ENCODE measurements at regions not wholly inside any gene's neighbourhood (a gene's known extent, or its start where the extent isn't known, plus 50 kb on each side); places are given as distances from the start of the nearest gene placed in this dataset.

- no peak for TF ChIP-seq CTCF (IDR thresholded peaks at IDR 0.05)
- H3K36me3 ChIP-seq: no peaks in the 10 kb centered on the region
- no peak overlapping the region for H3K27ac ChIP-seq
- ATAC-seq (ENCODE audit: insufficient number of reproducible peaks, low FRiP score, low read depth) (no peak), DNase-seq (ENCODE audit: low spot score) (no peak)
- no peak overlapping the region for H3K4me3 ChIP-seq
- no peaks in the 10 kb centered on the region for H3K9me3 ChIP-seq
- H3K27me3 ChIP-seq (replicated peaks; ENCODE audit: insufficient read depth): no peaks in the 10 kb centered on the region
- H3K4me1 ChIP-seq (ENCODE audit: control insufficient read depth in 1 of 2, low read depth in 2 of 2): no peaks in the 10 kb centered on the region
These were observed 386.2 kb upstream of the IZUMO3 start for GRCh38 chr9:24931894-24932293.

- ATAC-seq (ENCODE audit: insufficient number of reproducible peaks, low FRiP score, low read depth): no peak
These were observed 367.1 kb upstream of the IZUMO3 start for GRCh38 chr9:24912767-24913166.

GRCh38 chr9:24901319-24901718, 355.6 kb upstream of the IZUMO3 start:
- H3K4me3 ChIP-seq: no peak overlapping the region
- H3K27ac ChIP-seq: no peak overlapping the region
- no peak for TF ChIP-seq CTCF (IDR thresholded peaks at IDR 0.05)
- DNase-seq (ENCODE audit: low spot score): no peak
- H3K9me3 ChIP-seq: no peaks in the 10 kb centered on the region
- H3K4me1 ChIP-seq (ENCODE audit: control insufficient read depth in 1 of 2, low read depth in 2 of 2): no peaks in the 10 kb centered on the region
- no peak for ATAC-seq (ENCODE audit: insufficient number of reproducible peaks, low FRiP score, low read depth)
- H3K27me3 ChIP-seq (replicated peaks; ENCODE audit: insufficient read depth): no peaks in the 10 kb centered on the region
- no peaks in the 10 kb centered on the region for H3K36me3 ChIP-seq

More at GRCh38 chr9:24912767-24913166, 367.1 kb upstream of the IZUMO3 start:
- no peaks in the 10 kb centered on the region for H3K9me3 ChIP-seq
- H3K27me3 ChIP-seq (replicated peaks; ENCODE audit: insufficient read depth): no peaks in the 10 kb centered on the region
- H3K36me3 ChIP-seq: no peaks in the 10 kb centered on the region
- no peak for TF ChIP-seq CTCF (IDR thresholded peaks at IDR 0.05)
- no peak overlapping the region for H3K27ac ChIP-seq
- H3K4me1 ChIP-seq (ENCODE audit: control insufficient read depth in 1 of 2, low read depth in 2 of 2): no peaks in the 10 kb centered on the region
- DNase-seq (ENCODE audit: low spot score): no peak
- H3K4me3 ChIP-seq: no peak overlapping the region

- ATAC-seq (ENCODE audit: insufficient number of reproducible peaks, low FRiP score, low read depth) (no peak), DNase-seq (ENCODE audit: low spot score) (no peak)
- Histone ChIP-seq H3K9me3 (no peaks in the 10 kb centered on the region), H3K27me3 (replicated peaks; ENCODE audit: insufficient read depth) (no peaks in the 10 kb centered on the region), H3K4me1 (ENCODE audit: control insufficient read depth in 1 of 2, low read depth in 2 of 2) (no peaks in the 10 kb centered on the region), H3K27ac (no peak overlapping the region), H3K36me3 (no peaks in the 10 kb centered on the region), H3K4me3 (no peak overlapping the region)
- no peak for TF ChIP-seq CTCF (IDR thresholded peaks at IDR 0.05)
These were observed 354.5 kb upstream of the IZUMO3 start for GRCh38 chr9:24900179-24900578.

GRCh38 chr9:24899463-24899862, 353.8 kb upstream of the IZUMO3 start:
- Histone ChIP-seq H3K27me3 (replicated peaks; ENCODE audit: insufficient read depth) (no peaks in the 10 kb centered on the region), H3K27ac (no peak overlapping the region), H3K4me3 (no peak overlapping the region), H3K4me1 (ENCODE audit: control insufficient read depth in 1 of 2, low read depth in 2 of 2) (no peaks in the 10 kb centered on the region), H3K36me3 (no peaks in the 10 kb centered on the region), H3K9me3 (no peaks in the 10 kb centered on the region)
- no peak for TF ChIP-seq CTCF (IDR thresholded peaks at IDR 0.05)
- ATAC-seq (ENCODE audit: insufficient number of reproducible peaks, low FRiP score, low read depth) (no peak), DNase-seq (ENCODE audit: low spot score) (no peak)

All from thoracic aorta (tissue), 2 donors.